Right hindlimb (tissue), 1 donor: ENCODE measurements at regions not wholly inside any gene's neighbourhood (a gene's known extent, or its start where the extent isn't known, plus 50 kb on each side); places are given as distances from the start of the nearest gene placed in this dataset.

Experiments
- DNase-seq: peaks from one replicate; pipeline ENCODE4 v3.0.0-alpha.2; 2018

DNA sequence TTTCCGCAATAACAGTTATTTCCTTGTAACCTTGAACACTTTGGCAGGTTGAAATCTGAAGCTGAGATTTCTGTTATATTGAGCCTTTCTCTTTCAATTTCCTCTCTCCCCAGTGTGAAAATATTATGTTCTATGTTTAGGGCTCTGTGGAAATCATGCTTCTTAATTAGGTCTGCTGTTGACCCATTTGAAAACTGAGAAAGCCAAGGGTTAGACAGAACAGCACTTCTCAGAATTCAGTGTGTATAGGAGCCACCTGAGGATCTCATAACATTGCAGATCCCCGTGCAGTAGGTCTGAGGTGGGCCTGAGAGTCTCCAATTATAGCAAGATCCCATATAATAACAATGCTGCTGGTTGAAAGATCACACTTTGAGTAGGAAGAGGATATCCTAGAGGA, 230.2 kb upstream of the NT5C1B start:
- no peak for DNase-seq

DNA sequence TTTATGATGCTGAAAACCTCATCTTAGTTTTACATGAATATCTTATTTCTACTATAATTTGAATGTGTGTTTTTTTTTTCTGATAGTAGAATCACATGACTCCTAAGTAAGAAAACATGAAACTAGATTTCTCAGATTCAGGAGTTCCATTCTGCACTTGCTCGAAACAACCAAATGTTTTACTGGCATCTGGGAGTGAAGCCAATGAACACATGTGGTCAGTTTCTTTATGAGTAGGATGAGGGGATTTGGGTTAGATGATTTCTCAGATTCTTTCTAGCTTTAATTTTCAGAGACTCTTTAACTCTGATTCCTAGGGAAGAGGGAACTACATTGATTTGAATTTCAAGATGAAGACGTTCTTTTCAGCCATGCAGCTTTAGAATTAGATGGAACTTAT, 225.0 kb upstream of the NT5C1B start:
- DNase-seq: no peak

DNA sequence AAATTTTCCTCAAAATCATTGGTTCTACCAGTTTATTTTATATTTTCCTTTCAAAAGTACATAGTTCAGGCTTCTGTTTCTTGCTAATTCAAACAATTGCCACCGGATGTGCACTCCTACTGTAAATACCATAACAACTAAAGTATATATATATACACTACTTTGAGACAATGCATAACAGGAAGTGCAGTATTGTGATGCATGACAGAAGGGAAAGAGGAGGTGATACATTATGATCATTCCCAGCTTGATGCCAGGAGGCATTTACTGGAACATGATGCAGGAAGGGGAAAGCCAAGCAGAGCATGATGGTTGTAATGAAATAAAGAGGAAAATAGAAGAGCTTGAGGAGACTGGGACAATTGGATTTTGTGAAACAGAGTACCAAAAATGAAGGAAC, 215.2 kb upstream of the NT5C1B start:
- DNase-seq: no peak

DNA sequence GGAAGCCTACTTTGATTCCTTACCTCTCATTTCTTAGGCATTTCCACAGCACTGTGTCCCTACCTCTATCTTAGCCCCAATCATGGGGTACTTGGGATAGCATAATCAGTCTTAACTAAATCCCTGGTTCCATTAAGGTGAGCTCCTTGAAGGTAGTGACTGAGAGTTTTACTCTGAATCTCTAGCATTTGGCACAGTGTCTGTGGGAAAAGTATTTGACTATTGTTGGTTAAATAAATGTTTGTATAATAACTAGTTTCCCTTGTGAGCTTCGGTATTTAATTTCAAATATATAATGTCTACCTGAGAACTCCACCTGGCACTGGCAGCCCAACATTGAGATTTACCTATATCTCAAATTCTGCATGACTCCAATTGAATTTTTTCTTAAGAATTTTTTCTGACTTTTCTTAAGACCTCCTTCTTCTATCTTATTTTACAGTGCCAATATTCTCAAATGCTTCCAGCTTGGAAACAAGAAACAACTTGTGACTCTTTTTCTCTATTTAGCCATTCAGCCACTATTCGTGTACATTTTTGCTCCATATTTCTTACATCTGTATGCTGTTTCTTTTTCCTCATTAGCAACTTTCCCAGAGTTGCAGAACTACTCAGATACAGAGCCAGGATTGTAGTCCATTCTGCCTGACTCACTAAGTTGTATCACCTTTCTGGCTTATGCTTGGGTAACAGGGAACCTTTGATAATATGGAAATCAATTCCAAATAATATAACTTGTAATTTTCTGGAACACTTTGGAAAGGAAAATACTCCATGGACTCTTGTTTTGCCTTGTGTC, 214.0 kb upstream of the NT5C1B start:
- DNase-seq: no peak

DNA sequence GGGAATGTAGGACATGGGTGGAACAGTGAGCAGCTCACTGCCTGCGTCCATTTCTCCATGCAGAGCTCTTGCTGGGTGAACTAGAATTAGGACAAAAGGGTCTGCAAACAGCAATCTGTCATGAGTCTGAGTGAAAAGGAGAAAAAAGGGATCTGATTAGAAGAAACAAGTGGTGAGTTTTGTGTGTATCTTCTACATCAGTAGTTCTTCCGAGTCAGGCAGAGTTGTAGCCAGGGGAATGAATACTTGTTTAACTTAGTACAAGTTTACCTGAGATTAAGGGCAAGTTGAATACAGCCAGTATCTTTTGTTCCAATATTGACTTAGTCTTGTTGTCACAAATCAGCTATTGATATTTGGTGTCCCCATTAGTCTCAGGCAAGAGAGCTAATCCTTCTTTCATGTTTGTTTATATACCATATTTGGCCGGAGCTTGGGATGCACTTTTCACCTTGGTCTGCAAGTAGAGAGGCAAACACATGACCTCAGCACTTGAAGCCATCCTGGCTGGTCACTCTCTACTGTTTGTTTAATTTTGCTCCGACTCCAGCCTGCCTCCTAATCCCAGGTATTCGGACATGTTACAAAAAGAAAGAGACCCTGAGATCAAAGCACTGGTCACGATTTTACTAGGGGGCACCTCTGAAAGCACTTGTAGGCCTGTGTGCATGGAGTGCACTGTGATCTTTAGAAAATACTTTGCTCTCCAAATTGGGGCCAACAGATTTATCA, 211.0 kb upstream of the NT5C1B start:
- no peak for DNase-seq

DNA sequence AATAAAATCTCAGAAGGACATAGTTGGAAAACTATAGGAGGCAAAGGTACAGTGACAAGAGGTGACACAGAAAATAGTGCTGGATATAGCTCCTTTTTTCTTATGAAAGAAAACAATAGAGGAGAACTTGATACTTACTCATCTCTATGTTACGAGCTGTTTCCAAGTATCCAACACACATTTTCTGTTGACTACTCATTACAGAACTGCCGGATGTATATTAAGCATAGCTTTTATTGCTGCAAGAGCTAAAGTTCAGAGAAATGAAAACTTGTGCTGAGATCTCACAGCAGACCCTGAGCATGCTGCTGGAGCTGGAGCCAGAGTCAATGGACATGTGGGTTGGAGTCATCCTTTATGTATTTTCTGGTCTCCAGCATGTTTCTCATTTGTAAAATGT, 210.0 kb upstream of the NT5C1B start:
- no peak for DNase-seq

DNA sequence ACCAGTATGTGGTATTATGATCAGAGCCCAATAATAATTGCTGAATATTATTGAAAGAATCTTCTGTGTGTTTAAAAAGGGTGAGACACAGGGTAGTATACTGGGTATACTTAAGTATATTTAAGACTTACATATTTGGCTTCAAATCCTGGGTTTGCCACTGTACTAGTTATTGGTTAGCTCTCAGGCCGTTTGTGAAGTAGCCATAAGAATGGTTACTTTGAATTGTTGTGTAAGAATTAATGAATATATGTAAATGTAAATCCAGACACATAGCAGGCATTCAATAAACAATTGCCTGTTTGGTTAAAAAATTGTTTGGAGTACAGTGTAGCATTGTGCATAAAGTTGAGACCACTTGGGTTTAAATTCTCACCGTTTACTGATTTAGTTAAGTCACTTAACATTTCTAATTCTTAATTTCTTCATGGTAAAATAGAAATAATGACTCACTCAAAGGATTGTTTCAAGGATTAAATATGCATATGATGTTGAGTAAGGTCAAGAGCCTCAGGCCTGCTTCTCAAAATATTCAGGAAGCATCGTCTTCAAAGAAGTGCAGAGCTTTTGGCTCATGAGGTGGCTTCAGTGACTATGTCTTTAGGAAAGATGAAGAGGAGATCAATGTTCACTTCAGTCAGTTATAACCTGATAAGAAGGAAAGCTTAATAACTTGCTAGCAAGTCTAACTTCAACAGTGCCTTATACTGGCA, 207.9 kb upstream of the NT5C1B start:
- no peak for DNase-seq

DNA sequence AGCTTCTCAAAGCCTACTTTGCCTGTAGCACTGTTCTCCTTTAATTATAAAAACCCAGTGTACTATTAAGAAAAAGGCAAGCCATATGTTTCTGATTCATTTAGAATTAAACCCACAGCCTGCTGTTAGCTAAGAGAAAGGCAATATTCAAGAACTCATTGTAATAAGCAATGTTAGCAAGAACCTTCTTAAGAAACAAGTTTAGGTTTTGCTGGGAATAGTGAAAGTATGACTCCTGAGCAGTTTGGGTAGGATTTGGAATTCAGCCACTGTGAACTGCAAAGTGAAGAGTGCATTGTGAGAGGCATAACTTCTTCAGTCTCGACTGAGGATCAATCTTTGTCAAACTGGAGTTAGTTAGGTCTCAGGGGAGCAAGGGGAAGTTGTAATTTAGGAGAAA, 206.5 kb upstream of the NT5C1B start:
- DNase-seq: no peak

DNA sequence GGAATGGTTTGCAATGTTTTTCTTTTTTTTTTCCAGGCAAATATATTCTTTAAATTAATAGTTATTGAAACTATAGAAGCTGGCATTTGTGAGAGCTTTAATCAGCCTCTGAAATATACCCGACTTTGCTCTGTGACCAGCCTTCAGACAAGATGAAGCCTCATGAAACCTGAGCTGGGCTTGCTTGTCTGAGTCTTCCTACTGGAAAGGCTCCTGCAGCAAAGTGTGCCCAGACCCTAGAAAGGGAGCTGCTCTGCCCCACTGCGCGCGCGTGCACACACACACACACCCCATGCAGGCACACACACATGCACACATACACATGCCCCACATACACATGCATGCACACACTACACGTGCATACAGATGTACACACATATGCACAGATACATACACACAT, 203.3 kb upstream of the NT5C1B start:
- DNase-seq: no peak

DNA sequence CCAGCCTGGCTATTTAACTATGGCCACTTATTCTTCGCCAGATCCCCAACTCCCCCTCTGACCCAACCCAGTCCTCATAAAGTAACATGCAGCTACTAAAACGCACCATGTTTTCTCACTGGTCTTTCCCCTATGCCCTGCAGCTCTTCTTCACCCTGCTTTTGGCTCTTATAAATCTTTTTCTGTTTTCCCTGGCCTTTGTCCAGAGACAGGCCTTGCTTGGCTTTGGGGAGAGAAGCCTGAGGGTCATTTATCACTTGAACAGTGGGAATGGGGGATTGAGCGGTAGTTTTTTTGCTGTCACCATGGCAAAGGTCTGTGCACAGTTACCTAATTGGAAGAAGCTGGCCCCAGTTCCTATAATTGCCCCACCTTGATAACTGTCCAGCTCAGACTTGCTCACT, 202.9 kb upstream of the NT5C1B start:
- peak; percentile 19 for DNase-seq

DNA sequence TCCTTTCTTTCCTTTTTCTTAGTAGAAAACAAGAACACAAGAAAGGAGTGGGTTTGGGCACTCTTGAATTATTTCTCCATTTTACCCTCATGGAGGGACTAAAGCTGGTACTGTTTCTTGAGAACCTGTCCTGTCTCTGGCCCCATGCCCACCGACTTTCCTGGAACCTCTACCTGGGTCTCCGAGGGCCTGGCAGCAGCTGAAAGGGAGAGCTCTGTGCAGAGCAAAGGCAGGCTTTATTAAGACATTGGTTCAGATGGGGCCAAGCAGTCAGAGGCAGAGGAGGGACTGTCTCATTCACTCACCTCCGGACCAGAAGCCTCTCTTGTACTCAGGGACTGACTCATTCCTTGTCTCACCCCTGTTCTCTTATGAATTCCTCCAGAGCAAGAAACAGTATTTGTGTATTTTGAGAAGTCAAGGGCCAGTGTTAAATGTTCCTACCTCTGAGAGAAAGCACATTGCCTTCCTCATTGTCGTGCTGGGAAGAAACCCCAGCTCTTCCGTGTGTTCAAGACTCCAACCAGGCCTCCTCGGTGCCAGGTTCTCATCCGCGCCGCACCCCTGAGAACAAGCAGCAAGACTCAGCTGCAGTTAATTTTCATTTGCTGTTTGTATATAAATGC, 201.9 kb upstream of the NT5C1B start:
- DNase-seq: peak; percentile 22

DNA sequence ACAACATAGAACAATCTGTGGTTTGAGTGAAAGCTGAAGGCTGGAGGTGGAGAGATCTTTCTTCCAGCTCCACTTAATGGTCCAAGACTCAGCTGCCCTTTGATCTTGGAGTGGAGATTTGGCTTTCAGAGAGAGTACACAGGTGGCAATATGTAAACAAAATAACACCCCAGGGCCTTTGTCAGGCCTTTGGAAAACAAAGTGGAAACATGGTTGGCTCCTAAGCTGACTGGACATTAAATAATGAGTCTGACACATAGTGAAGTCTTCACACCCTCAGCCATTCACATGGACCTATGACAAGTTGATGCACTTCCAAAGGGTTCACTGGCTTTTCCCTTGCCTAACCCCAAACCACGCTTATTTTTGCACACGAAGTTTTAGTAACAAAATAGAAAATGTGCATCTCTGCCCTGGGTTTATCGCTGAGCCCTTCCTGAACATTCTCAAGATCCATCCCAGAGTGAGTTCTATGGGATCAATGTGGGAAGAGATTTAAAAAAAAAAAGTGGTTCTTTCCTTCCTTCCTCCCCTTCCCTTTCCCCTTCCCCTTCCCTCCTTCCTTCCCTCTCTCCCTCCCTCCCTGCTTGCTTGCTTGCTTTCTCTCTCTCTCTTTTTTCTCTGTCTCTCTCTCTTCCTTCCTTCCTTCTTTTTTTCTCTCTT, 201.3 kb upstream of the NT5C1B start:
- no peak for DNase-seq

DNA sequence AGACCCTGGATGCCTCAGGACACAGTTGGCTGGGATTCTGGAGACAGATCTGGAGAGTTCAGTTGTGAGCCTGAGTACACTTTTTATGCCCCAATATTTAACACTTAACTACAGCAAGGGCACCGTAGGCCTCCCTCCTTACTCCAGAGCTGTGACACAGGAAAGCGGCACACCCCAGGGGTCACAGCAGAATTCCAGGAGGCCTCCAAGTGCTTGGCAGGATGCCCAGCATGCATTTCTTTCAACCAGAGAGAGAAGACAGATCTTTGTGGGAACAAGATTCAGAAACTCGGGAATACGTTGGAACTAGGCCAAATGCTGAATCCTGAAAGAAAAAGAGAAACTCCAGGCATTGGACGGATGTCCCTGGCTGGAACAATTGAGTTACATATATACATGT, 199.2 kb upstream of the NT5C1B start:
- peak; percentile 39 for DNase-seq

DNA sequence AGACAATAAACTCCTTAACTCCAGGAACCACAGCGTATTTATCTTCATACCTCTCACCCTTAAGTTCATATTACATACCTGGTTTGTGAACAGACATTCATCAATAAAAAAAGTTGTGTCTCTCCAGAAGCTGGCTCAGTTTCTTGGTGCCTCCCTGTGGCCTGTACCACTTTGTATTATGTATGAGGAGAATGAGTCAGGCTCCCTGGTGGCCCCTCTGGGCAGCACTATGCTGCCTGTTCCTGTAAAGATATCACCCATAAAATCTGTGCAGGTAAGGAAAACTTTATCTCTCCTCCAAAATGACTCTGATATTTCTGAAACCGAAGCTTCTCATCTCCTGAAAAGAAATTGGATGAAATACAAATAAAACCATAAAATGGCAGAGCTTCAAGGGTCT, 198.4 kb upstream of the NT5C1B start:
- DNase-seq: no peak

DNA sequence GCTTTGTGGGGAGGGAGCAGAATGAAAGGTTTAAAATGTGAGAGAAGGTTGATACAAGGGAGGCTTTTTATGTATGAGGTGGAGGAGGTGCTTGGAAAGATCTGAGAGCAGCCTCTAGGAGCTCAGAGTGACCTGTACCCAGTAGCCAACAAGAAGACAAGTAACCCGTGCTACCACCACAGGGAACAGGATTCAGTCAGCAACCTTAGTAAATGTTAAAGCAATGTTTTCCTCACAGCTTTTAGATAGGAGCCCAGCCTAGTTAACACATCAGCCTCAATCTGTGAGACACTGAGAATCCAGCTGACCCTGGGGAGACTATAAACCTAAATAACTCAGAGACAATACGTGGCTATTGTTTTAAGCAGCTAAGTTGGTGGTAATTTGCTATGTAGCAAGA, 194.9 kb upstream of the NT5C1B start:
- DNase-seq: no peak

DNA sequence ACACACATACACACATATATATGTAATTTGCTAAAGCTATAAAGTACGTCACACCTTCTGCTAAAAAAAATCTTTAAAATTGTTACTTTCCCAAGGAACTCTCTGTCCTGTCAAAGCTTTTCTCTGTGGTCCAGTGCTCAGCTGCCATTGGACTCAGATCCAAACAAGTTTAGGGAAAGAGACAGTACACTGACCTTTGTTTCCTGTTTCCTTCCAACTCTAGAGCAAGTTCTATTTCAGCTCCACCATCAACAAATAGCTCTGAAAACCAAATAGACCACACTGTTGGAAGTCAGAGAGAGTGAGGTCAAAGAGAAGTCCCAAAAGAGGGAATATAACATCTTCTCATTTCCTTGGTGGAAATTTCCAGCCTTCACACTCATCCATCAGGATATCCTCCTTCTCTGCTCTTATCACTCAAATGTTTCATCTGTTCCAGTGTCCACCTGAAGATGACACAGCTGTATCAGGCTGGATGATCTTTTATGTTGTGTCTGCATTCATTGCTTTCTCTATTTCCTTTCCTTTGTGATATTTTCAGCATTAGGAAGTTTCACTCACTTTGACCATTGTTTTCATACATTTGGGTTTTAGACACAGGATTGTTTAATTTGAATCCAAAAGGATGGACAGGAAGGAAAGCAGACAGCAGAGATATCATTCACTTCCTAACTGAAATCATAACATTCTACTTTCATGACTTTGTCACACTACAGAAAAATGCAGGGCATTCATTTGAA, 192.3 kb upstream of the NT5C1B start:
- DNase-seq: no peak

DNA sequence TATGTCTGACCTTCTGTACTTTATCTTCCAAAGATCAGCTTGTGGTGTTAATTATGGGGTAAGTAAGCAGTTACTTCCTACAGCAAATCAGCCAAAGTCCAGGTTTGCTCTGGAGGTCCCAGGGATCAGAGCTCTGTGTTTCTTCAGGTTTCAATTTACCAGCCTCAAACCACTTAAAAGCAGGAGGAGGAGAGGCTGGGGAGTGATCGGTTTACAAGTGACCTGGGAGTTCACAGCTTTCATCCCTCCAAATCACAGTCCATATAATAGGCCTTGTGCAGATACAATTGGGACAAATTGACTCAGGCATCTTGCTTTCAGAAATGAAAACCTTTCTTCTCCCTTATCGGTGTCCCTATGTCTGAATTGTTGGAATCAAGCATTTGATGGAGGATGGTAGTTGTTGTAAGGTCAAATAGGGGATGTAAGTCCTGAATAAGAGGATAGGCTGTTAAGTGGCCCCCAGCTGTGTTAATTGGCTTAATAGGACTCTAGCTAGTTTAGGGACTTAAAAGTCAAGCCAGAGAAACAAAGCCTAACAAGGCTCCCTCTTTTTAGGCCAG, 188.0 kb upstream of the NT5C1B start:
- no peak for DNase-seq

DNA sequence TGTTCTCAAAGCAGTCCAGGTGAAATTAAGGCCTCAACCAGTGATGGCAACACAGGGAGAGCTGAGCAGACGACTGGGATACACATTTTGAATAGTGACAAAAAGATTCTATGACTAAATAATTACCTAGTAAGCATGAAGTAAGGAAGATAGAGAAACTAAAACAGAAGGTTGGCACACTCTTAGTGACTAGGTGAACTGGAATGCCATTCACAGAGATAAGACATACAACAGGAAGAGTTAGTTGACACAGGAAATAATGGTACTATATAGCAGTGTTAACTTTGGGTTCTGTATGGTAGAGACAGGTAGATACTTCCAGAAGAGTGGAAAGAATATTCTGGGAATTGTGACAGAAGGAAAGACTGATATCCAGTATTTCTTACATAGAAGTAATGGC, 181.8 kb upstream of the NT5C1B start:
- no peak for DNase-seq

DNA sequence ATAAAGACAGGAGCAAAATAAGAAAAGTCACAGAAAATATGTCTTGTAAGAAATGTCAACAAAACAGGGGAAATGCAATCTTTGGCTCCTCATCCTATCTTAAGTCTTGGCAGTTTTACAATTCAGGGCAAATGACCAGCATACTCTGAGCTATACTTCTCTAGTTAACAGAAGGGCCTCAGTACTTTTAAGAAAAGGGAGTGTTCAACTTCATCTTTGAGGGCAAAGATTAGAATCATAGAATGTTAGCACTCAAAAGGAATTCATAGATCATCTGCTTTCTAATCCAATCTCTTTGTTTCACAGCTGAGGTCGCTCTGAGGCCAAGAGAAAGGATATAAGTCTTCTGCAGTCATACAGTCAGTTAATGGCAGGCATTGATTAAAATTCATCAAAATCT, 174.0 kb upstream of the NT5C1B start:
- no peak for DNase-seq

DNA sequence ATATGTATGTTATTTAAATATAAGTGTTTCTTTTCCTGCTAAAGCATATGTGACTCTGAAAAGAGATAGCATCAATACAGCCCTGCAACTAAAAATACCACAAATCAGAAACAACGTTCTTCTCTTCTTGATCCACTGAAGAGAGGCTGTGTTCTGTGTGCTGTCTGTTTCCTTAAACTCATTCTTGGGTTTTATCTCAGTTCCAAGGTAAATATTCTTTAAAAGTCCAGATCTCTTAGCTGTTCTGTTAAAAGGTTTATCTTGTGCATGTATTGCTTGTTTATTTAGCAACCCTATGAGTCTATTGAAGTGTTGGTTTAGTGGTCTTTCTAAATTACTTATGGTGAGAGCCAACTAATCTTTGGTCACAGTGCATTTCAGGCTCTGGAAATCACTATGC, 173.3 kb upstream of the NT5C1B start:
- DNase-seq: no peak

DNA sequence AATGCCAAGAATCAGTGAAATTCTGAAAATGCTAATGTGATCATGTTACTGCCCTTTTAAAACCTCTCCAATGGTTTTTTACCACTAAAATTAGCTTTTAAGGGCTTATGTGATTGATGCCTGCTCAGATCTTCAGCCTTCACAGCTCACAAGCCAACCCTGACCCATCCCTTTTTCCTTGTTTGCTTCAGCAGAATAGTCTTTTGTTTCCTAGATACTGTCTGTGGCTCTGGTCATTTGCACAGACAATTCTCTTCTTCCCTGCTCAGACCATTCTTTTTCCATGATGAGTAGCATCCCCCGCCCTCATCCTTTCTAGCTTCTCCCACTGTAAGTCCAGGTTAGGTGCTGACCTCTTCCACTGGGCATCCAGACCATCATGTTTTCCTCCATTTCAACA, 164.9 kb upstream of the NT5C1B start:
- DNase-seq: no peak

DNA sequence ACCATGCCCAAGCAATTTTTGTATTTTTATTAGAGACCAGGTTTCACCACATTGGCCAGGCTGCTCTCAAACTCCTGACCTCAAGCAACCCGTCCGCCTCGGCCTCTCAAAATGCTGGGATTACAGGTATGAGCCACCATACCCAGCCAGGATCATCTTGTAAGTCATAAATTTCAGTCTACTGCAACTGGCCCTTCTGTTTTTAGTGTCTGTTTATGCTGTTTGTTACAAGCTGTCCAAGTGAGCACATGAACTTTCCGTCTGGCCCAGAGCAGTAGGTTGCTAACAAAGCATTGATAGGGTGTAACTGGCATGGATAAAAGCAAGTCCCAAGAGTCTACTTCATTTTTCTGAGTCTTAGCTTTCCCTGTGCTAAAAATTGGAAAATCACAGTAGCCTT, 164.4 kb upstream of the NT5C1B start:
- DNase-seq: no peak
